Astrocyte of the cerebellum (primary cell): ENCODE measurements at regions not wholly inside any gene's neighbourhood (a gene's known extent, or its start where the extent isn't known, plus 50 kb on each side); places are given as distances from the start of the nearest gene placed in this dataset.
"Not testable (repeated sequence)": the region's sequence is repeated elsewhere in the genome, so short reads cannot be mapped to it uniquely, and the experiment has no call there.

Source experiments
- DNase-seq: peaks from one replicate; pipeline ENCODE4 v3.0.0-alpha.2; 2011; ENCODE audit warnings: low read depth
- H3K4me3 ChIP-seq: 2 replicates; pipeline ENCODE4 v1.5.1; 2011; ENCODE audit warnings: mild to moderate bottlenecking, low read depth, low read length, moderate library complexity
- in situ Hi-C: cut with HindIII; loops from 2 replicates; pipeline ENCODE4 v1.10.0; 2017; ENCODE audit warnings: low sequenced_read_pairs
- TF ChIP-seq, protein P1 (sequence below): IDR thresholded peaks from 2 replicates; pipeline ENCODE4 v1.5.1; 2012; ENCODE audit warnings: low read length, low read depth, moderate library complexity, mild to moderate bottlenecking; ENCODE audit errors: missing control alignments

DNA sequence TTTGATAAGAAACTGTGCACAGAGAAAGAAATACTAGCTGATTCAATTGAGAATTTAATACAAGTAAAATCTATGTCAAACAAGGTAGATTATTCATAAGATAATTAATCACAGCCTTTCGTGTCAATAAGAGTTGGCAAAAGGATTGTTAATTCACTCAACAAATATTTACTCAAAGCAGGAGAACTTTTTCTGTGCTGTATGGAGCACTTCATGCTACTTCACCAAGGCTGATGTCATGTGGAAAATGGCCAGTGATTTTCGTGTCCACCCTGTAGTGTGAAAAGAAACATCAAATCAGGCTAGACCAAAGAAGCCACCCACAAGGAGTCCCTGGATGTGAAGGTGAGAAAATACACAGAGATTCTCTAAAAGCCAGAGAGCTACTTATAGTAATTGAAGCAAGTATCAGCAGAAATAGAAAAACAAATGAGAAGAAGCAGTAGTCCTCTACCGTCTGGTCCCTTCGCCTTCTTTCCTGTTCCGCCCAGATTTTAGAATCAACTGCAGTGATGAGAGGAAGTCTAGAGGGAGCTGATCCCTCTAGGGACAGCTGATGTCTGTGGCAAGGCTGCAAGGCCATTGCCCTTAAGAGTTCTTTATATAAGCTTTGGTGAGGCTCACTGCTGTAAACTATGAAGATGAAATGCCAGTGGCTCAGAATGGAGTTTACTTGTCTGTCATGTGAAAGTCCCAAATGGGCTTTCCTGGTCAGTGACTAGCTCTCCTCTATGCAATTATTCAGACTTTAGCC lies 201.3 kb upstream of the APCDD1 start:
- no peak for DNase-seq
- TF ChIP-seq, protein P1, sequence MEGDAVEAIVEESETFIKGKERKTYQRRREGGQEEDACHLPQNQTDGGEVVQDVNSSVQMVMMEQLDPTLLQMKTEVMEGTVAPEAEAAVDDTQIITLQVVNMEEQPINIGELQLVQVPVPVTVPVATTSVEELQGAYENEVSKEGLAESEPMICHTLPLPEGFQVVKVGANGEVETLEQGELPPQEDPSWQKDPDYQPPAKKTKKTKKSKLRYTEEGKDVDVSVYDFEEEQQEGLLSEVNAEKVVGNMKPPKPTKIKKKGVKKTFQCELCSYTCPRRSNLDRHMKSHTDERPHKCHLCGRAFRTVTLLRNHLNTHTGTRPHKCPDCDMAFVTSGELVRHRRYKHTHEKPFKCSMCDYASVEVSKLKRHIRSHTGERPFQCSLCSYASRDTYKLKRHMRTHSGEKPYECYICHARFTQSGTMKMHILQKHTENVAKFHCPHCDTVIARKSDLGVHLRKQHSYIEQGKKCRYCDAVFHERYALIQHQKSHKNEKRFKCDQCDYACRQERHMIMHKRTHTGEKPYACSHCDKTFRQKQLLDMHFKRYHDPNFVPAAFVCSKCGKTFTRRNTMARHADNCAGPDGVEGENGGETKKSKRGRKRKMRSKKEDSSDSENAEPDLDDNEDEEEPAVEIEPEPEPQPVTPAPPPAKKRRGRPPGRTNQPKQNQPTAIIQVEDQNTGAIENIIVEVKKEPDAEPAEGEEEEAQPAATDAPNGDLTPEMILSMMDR = no peak
- in situ Hi-C loops = no loop called here
- no peak overlapping the region for H3K4me3 ChIP-seq

DNA sequence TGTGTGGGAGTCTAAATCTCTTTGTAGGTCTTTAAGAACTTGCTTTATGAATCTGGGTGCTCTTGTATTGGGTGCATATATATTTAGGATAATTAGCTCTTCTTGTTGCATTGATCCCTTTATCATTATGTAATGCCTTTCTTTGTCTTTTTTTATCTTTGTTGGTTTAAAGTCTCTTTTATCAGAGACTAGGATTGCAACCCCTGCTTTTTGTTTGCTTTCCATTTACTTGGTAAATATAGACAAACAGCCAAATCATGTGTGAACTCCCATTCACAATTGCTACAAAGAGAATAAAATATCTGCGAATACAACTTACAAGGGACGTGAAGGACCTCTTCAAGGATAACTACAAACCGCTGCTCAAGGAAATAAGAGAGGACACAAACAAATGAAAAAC lies 198.2 kb upstream of the APCDD1 start:
- in situ Hi-C loops, H3K4me3 ChIP-seq, DNase-seq: not testable (repeated sequence)

DNA sequence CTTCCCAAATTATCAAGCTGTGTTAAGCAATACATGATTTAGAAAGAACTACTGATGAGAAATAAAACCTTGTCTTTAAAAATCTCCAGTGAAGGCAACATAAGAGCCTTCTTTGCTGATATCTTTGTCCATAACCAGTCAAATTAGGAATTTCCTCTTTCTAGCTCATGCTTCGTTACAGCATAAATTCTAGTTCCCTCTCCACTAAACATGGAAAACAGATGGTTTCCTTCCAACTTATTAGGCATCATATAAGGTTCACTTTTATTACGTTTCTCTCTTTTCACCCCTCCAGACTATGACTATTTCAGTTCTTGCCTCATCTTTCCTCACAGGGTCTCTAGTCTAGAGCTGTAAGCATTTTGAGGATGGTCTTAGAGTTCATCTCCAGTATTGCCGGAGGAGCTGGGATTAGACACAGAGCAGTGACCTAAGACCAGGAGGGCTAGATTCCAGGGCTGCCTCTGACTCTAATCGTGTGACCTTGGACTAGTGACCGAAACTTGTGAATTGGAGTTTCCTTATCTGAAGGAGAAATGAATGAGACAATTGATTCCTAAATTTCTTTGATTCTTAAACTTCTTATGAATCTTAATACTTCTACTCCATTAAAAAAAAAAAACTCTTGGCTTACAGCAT lies 195.5 kb upstream of the APCDD1 start:
- TF ChIP-seq, protein P1 = no peak
- in situ Hi-C loops = no loop called here
- DNase-seq = no peak
- H3K4me3 ChIP-seq = no peak overlapping the region

DNA sequence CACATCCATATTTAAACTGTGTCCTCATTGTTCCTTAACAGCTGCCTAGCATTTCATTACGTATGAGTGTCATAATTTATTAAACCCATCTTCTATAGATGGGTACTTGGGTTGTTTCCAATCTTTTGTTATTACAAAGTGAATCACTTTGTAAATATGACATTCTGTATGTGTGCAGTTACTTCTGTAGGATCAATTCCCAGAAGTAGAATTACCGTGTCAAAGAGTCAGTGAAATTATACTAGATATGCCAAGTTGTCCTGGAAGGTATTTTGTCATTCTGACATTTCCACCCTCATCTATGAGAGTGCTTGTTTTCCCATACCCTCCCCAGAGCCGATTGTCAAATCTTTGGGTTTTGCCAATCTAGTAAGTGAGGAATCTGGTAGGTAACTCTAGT lies 194.5 kb upstream of the APCDD1 start:
- H3K4me3 ChIP-seq = no peak overlapping the region
- in situ Hi-C loops = no loop called here
- TF ChIP-seq, protein P1 = no peak
- no peak for DNase-seq

DNA sequence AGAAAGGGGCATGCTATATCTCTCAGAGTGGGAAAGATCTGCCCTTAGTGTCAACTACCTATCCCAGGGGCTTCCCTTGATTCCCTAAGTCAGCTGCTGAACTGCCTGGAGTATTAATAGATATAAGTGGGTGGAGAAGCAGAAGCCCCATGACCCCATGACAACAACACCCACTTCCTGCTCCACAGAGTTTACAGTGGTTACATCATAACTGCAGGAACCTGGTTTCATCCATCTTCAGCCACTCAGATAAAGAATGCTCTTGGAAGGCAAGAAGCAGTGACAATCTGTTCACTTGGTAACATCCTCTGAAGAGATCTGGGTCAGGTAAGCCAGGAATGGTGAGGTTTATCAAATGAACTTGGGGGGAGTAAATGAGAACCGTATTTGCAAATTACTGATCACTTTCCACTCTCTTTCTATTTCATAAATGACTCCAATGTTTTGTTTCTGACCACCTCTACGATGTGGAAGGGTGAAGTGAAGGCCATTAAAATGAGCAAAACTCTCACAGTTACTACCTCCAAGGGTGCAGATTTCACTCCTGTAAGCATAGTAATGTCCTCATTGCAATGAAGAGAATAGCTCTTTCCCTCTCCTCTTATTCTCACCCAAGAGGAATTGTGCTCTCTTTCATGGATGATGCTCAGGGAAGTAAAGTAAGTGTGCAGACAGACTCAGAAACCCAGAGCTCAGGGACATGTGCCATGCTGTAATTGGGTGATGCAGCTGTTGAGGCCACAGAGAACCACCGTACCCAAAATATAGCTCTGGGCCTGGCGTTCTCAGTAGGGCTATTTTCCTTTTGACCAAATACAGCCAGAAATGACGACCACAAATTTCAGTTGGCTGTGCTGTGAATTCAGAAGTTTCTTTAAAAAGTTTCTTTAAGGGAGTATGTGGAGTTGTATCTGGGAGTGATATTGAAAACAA lies 192.8 kb upstream of the APCDD1 start:
- in situ Hi-C loops = no loop called here
- no peak overlapping the region for H3K4me3 ChIP-seq
- DNase-seq = no peak
- TF ChIP-seq, protein P1 = no peak

DNA sequence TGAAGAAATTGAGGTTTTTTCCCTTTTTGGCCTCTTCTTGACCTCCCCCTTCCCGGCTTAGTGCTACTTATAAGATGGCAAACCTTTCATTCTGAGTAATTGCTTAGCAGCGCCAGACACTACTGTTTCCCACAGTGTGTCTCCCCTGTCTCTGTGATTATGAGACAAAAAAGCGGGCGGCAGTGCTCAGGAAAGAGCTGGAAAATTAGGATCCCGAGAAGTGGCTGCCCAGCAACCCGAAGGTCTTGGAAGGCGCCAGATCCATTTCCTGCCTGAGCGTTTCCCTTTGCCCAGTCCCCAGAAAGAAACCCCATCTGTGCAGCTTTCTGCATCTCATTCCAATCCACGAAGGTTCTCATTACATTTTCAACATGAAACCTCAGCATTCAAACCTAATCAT lies 191.9 kb upstream of the APCDD1 start:
- no peak overlapping the region for H3K4me3 ChIP-seq
- TF ChIP-seq, protein P1 = no peak
- DNase-seq = no peak
- in situ Hi-C loops = no loop called here
